ENCODE measurements at regions not wholly inside any gene's neighbourhood (a gene's known extent, or its start where the extent isn't known, plus 50 kb on each side); places are given as distances from the start of the nearest gene placed in this dataset.
"Not testable (repeated sequence)": the region's sequence is repeated elsewhere in the genome, so short reads cannot be mapped to it uniquely, and the experiment has no call there.

DNA sequence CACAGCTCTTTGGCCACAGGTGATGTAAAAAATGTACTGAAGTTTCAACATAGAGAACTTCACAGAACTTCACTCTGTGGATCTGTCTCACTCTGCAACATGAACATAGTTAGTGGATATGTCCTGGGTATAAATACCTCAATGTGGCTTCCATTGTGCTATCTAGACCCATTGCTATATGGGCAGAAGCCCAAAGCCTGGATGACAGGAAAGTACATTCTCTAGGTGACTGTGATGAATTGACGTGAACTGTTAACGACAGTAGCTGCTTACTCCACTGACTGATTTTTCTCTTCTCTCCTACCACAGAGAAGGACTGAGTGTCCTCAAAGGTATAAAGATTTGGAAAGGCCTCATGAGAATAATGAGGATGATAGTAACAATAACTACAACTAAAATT is 270.1 kb upstream of the FTMT start:
- intact Hi-C loops (cut with DNase I, micrococcal nuclease): no loop called here
- DNase-seq: no peak
- Mint-ChIP-seq H3K4me3 (no peak overlapping the region), H3K9me3 (ENCODE audit: low read depth) (peaks cover 8% of the 10 kb centered on the region), H3K36me3 (ENCODE audit: low read depth) (no peaks in the 10 kb centered on the region), H3K27me3 (no peaks in the 10 kb centered on the region), H3K27ac (no peak overlapping the region), H3K4me1 (no peaks in the 10 kb centered on the region)
- no peak for ATAC-seq
- ChIA-PET POLR2A (no interaction called here), CTCF (no interaction called here)

GRCh38 chr5:121596882-121597281 is 254.8 kb upstream of the FTMT start:
- DNase-seq (no peak), ATAC-seq (no peak)
- ChIA-PET CTCF (no interaction called here), POLR2A (no interaction called here)
- H3K4me3 Mint-ChIP-seq: no peak overlapping the region
- H3K27me3 Mint-ChIP-seq: no peaks in the 10 kb centered on the region
- H3K36me3 Mint-ChIP-seq (ENCODE audit: low read depth): no peaks in the 10 kb centered on the region
- intact Hi-C loops (cut with DNase I, micrococcal nuclease): no loop called here
- no peak overlapping the region for H3K27ac Mint-ChIP-seq
- peaks cover 8% of the 10 kb centered on the region for H3K9me3 Mint-ChIP-seq (ENCODE audit: low read depth)
- H3K4me1 Mint-ChIP-seq: no peaks in the 10 kb centered on the region

DNA sequence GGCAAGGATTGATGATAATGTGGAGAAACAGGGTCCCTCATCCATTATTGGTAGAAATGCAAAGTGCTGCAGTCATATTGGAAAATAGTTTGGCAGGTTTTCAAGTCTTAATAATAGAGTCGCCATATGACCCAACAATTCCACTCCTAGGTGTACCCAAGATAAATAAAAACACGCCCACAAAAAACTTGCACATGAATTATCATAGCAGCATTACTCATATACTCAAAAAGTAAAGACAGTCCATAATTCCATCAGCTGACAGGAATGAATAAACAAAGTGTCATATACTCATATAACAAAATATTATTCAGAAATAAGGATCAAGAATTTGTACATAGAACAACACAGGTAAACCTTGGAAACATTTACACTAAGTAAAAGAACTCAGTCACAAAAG is 242.9 kb upstream of the FTMT start:
- intact Hi-C loops (cut with DNase I, micrococcal nuclease): no loop called here
- Mint-ChIP-seq H3K4me3 (no peak overlapping the region), H3K27me3 (no peaks in the 10 kb centered on the region), H3K9me3 (ENCODE audit: low read depth) (peaks cover 3% of the 10 kb centered on the region), H3K4me1 (no peaks in the 10 kb centered on the region), H3K36me3 (ENCODE audit: low read depth) (no peaks in the 10 kb centered on the region), H3K27ac (no peak overlapping the region)
- no peak for ATAC-seq
- POLR2A ChIA-PET: no interaction called here
- DNase-seq: no peak
- CTCF ChIA-PET: no interaction called here

GRCh38 chr5:121624035-121624434 is 227.6 kb upstream of the FTMT start:
- Mint-ChIP-seq H3K9me3 (ENCODE audit: low read depth) (peaks cover 3% of the 10 kb centered on the region), H3K27me3 (no peaks in the 10 kb centered on the region), H3K36me3 (ENCODE audit: low read depth) (no peaks in the 10 kb centered on the region), H3K27ac (no peak overlapping the region), H3K4me3 (no peak overlapping the region), H3K4me1 (no peaks in the 10 kb centered on the region)
- POLR2A ChIA-PET: no interaction called here
- CTCF ChIA-PET: interaction anchor here (0.9 kb wide), 1 partner anchor 1458 kb away, joined by 3 read pairs; no protein-coding TSS in a partner anchor
- intact Hi-C loops (cut with DNase I, micrococcal nuclease): no loop called here
- no peak for ATAC-seq
- no peak for DNase-seq

GRCh38 chr5:121628783-121629182 is 222.9 kb upstream of the FTMT start:
- no peaks in the 10 kb centered on the region for H3K4me1 Mint-ChIP-seq
- H3K27ac Mint-ChIP-seq: no peak overlapping the region
- no peaks in the 10 kb centered on the region for H3K36me3 Mint-ChIP-seq (ENCODE audit: low read depth)
- ATAC-seq (no peak), DNase-seq (no peak)
- no peaks in the 10 kb centered on the region for H3K27me3 Mint-ChIP-seq
- no peak overlapping the region for H3K4me3 Mint-ChIP-seq
- intact Hi-C loops (cut with DNase I, micrococcal nuclease): no loop called here
- ChIA-PET POLR2A (no interaction called here), CTCF (no interaction called here)
- H3K9me3 Mint-ChIP-seq (ENCODE audit: low read depth): peaks cover 3% of the 10 kb centered on the region

DNA sequence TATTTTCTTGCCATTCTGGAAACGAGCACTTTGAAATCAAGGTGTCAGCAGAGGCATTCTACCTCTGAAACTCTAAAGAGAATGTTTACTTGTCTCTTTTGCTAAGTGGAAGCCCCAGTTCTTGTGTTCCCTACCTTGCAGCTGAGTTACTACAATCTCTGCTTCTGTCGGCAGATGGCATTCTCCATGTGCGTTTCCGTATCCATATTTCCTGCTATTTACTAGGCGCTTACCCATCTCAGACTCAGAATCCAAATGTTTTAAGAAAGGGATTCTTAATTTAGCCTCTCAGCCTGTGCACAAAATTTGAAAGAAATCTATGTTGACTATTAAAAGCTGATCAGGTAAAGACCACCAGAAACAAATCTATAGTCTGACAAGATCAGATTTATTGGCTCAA is 221.3 kb upstream of the FTMT start:
- no peak for ATAC-seq

DNA sequence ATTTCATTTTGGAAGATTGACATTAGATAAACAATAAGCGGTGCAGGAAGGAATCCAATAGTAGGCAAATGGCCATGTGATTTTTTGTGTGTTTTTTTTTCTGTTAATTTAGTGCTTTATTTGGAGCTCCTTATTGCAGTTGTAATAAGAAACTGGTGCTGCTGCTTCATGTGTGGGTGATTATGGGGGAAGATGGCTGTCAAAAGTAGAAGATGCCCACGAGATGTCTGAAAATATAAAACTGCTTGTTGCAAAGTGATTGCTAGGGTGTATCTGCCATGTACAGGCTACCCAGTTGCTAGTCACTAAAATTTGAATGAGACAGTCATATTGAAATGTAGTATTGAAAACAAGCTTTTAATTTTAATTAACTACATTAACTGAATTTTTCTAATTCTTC is 216.7 kb upstream of the FTMT start:
- H3K36me3 Mint-ChIP-seq (ENCODE audit: low read depth): no peaks in the 10 kb centered on the region
- no peak overlapping the region for H3K27ac Mint-ChIP-seq
- ChIA-PET POLR2A (no interaction called here), CTCF (interaction anchor here (1.6 kb wide), 1 partner anchor 10 kb away, joined by 3 read pairs; no protein-coding TSS in a partner anchor)
- no peaks in the 10 kb centered on the region for H3K4me1 Mint-ChIP-seq
- no peak overlapping the region for H3K4me3 Mint-ChIP-seq
- peaks cover 2% of the 10 kb centered on the region for H3K9me3 Mint-ChIP-seq (ENCODE audit: low read depth)
- intact Hi-C loops (cut with DNase I, micrococcal nuclease): no loop called here
- DNase-seq (no peak), ATAC-seq (no peak)
- no peaks in the 10 kb centered on the region for H3K27me3 Mint-ChIP-seq

More for the DNA sequence above, 221.3 kb upstream of the FTMT start:
- no peak overlapping the region for H3K4me3 Mint-ChIP-seq
- no peaks in the 10 kb centered on the region for H3K36me3 Mint-ChIP-seq (ENCODE audit: low read depth)
- intact Hi-C loops (cut with DNase I, micrococcal nuclease): no loop called here
- no peaks in the 10 kb centered on the region for H3K4me1 Mint-ChIP-seq
- no peak for DNase-seq
- H3K27me3 Mint-ChIP-seq: no peaks in the 10 kb centered on the region
- ChIA-PET CTCF (no interaction called here), POLR2A (no interaction called here)
- no peak overlapping the region for H3K27ac Mint-ChIP-seq
- peaks cover 2% of the 10 kb centered on the region for H3K9me3 Mint-ChIP-seq (ENCODE audit: low read depth)

- CTCF ChIA-PET: interaction anchor here (0.8 kb wide), 1 partner anchor 33 kb away, joined by 3 read pairs; no protein-coding TSS in a partner anchor
- peaks cover 5% of the 10 kb centered on the region for H3K9me3 Mint-ChIP-seq (ENCODE audit: low read depth)
- no peak for DNase-seq
- no peak overlapping the region for H3K4me3 Mint-ChIP-seq
- no peaks in the 10 kb centered on the region for H3K36me3 Mint-ChIP-seq (ENCODE audit: low read depth)
- intact Hi-C loops (cut with DNase I, micrococcal nuclease): no loop called here
- no peak overlapping the region for H3K27ac Mint-ChIP-seq
- no peaks in the 10 kb centered on the region for H3K4me1 Mint-ChIP-seq
- no peaks in the 10 kb centered on the region for H3K27me3 Mint-ChIP-seq
- POLR2A ChIA-PET: no interaction called here
- no peak for ATAC-seq
These were observed 213.6 kb upstream of the FTMT start for GRCh38 chr5:121638126-121638525.

GRCh38 chr5:121640298-121640697 is 211.4 kb upstream of the FTMT start:
- Mint-ChIP-seq H3K27ac (no peak overlapping the region), H3K27me3 (no peaks in the 10 kb centered on the region), H3K4me3 (no peak overlapping the region), H3K9me3 (ENCODE audit: low read depth) (peaks cover 4% of the 10 kb centered on the region), H3K36me3 (ENCODE audit: low read depth) (no peaks in the 10 kb centered on the region), H3K4me1 (no peaks in the 10 kb centered on the region)
- CTCF ChIA-PET: no interaction called here
- POLR2A ChIA-PET: no interaction called here
- DNase-seq (no peak), ATAC-seq (no peak)
- intact Hi-C loops (cut with DNase I, micrococcal nuclease): no loop called here

GRCh38 chr5:121658221-121658620 is 193.5 kb upstream of the FTMT start:
- Mint-ChIP-seq H3K9me3 (ENCODE audit: low read depth) (peaks cover 2% of the 10 kb centered on the region), H3K27ac (no peak overlapping the region), H3K4me1 (no peaks in the 10 kb centered on the region), H3K4me3 (no peak overlapping the region), H3K36me3 (ENCODE audit: low read depth) (no peaks in the 10 kb centered on the region), H3K27me3 (no peaks in the 10 kb centered on the region)
- ChIA-PET CTCF (no interaction called here), POLR2A (no interaction called here)
- DNase-seq: no peak
- intact Hi-C loops (cut with DNase I, micrococcal nuclease): no loop called here
- no peak for ATAC-seq

GRCh38 chr5:121660142-121660541 is 191.5 kb upstream of the FTMT start:
- H3K27ac Mint-ChIP-seq: no peak overlapping the region
- H3K36me3 Mint-ChIP-seq (ENCODE audit: low read depth): no peaks in the 10 kb centered on the region
- H3K4me3 Mint-ChIP-seq: no peak overlapping the region
- DNase-seq (no peak), ATAC-seq (no peak)
- no peaks in the 10 kb centered on the region for H3K4me1 Mint-ChIP-seq
- ChIA-PET CTCF (no interaction called here), POLR2A (no interaction called here)
- H3K27me3 Mint-ChIP-seq: no peaks in the 10 kb centered on the region
- intact Hi-C loops (cut with DNase I, micrococcal nuclease): no loop called here
- H3K9me3 Mint-ChIP-seq (ENCODE audit: low read depth): peaks cover 7% of the 10 kb centered on the region

- intact Hi-C loops (cut with DNase I, micrococcal nuclease); H3K27me3 Mint-ChIP-seq; H3K36me3 Mint-ChIP-seq (ENCODE audit: low read depth); H3K4me1 Mint-ChIP-seq; ATAC-seq; H3K27ac Mint-ChIP-seq; H3K4me3 Mint-ChIP-seq; CTCF ChIA-PET; POLR2A ChIA-PET; DNase-seq: not testable (repeated sequence)
- peaks cover 11% of the 10 kb centered on the region for H3K9me3 Mint-ChIP-seq (ENCODE audit: low read depth)
These were observed 186.1 kb upstream of the FTMT start for GRCh38 chr5:121665542-121665941.

DNA sequence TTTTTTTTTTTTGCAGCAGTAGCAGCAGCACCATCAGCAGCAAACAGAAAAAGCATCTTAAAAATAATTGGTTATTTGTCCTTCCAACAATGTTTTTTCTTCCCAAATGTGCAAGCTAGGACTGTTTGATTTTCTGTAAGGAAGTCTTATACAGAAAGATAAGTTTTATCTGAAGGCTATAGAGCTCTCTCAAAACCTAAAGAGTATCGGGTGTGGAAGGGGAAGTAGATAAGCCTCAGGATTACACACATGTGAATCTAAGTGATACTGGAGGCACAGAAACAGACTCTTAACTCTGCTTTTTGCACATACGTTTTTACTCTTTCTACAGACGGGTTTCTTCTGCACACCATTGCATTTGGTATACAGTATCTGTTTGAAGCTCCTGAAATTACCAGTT is 184.4 kb upstream of the FTMT start:
- no peaks in the 10 kb centered on the region for H3K36me3 Mint-ChIP-seq (ENCODE audit: low read depth)
- no peaks in the 10 kb centered on the region for H3K4me1 Mint-ChIP-seq
- ATAC-seq (no peak), DNase-seq (no peak)
- no peak overlapping the region for H3K4me3 Mint-ChIP-seq
- peaks cover 11% of the 10 kb centered on the region for H3K9me3 Mint-ChIP-seq (ENCODE audit: low read depth)
- ChIA-PET POLR2A (interaction anchor here (0.7 kb wide), 1 partner anchor 75 kb away, joined by 3 read pairs; no protein-coding TSS in a partner anchor), CTCF (no interaction called here)
- H3K27me3 Mint-ChIP-seq: no peaks in the 10 kb centered on the region
- no peak overlapping the region for H3K27ac Mint-ChIP-seq
- intact Hi-C loops (cut with DNase I, micrococcal nuclease): no loop called here
